ENCODE measurements at regions not wholly inside any gene's neighbourhood (a gene's known extent, or its start where the extent isn't known, plus 50 kb on each side); places are given as distances from the start of the nearest gene placed in this dataset.

GRCh38 chr5:67673180-67673579 is 476.6 kb upstream of the CD180 start:
- Histone ChIP-seq H2AFZ (ENCODE audit: low read depth, low read length, severe bottlenecking) (no peak overlapping the region), H3F3A (ENCODE audit: insufficient read depth) (no peaks in the 10 kb centered on the region), H3K27me3 (ENCODE audit: low read length) (no peaks in the 10 kb centered on the region), H4K20me1 (ENCODE audit: low read depth, low read length) (no peaks in the 10 kb centered on the region), H3K4me2 (ENCODE audit: low read depth, low read length, poor library complexity, severe bottlenecking) (no peak overlapping the region), H3K27ac (ENCODE audit: low read depth, low read length) (no peak overlapping the region), H3K4me3 (ENCODE audit: insufficient read depth, low read length, poor library complexity, severe bottlenecking) (no peak overlapping the region), H3K9ac (ENCODE audit: low read length) (no peak overlapping the region), H3K9me3 (ENCODE audit: insufficient read depth, low read length) (no peaks in the 10 kb centered on the region), H3K9me2 (replicated peaks; ENCODE audit: insufficient read depth, low read length) (no peaks in the 10 kb centered on the region), H3K36me3 (ENCODE audit: low read length) (no peaks in the 10 kb centered on the region), H3K79me2 (ENCODE audit: insufficient read depth, low read length) (no peaks in the 10 kb centered on the region)
- TF ChIP-seq CTCF (IDR thresholded peaks at IDR 0.05; ENCODE audit: insufficient read depth, low read length, poor library complexity, severe bottlenecking) (no peak), EZH2phosphoT487 (conservative IDR thresholded peaks at IDR 0.05; ENCODE audit: low read length) (no peak)

GRCh38 chr5:67672636-67673035 is 476.0 kb upstream of the CD180 start:
- TF ChIP-seq EZH2phosphoT487 (conservative IDR thresholded peaks at IDR 0.05; ENCODE audit: low read length) (no peak), CTCF (IDR thresholded peaks at IDR 0.05; ENCODE audit: insufficient read depth, low read length, poor library complexity, severe bottlenecking) (no peak)
- no peak overlapping the region for H3K9ac ChIP-seq (ENCODE audit: low read length)
- no peaks in the 10 kb centered on the region for H3K9me3 ChIP-seq (ENCODE audit: insufficient read depth, low read length)
- H3K79me2 ChIP-seq (ENCODE audit: insufficient read depth, low read length) = no peaks in the 10 kb centered on the region
- no peaks in the 10 kb centered on the region for H3F3A ChIP-seq (ENCODE audit: insufficient read depth)
- no peak overlapping the region for H2AFZ ChIP-seq (ENCODE audit: low read depth, low read length, severe bottlenecking)
- H4K20me1 ChIP-seq (ENCODE audit: low read depth, low read length) = no peaks in the 10 kb centered on the region
- H3K36me3 ChIP-seq (ENCODE audit: low read length) = no peaks in the 10 kb centered on the region
- H3K4me2 ChIP-seq (ENCODE audit: low read depth, low read length, poor library complexity, severe bottlenecking) = no peak overlapping the region
- no peaks in the 10 kb centered on the region for H3K9me2 ChIP-seq (replicated peaks; ENCODE audit: insufficient read depth, low read length)
- no peak overlapping the region for H3K27ac ChIP-seq (ENCODE audit: low read depth, low read length)
- H3K4me3 ChIP-seq (ENCODE audit: insufficient read depth, low read length, poor library complexity, severe bottlenecking) = no peak overlapping the region
- H3K27me3 ChIP-seq (ENCODE audit: low read length) = no peaks in the 10 kb centered on the region

DNA sequence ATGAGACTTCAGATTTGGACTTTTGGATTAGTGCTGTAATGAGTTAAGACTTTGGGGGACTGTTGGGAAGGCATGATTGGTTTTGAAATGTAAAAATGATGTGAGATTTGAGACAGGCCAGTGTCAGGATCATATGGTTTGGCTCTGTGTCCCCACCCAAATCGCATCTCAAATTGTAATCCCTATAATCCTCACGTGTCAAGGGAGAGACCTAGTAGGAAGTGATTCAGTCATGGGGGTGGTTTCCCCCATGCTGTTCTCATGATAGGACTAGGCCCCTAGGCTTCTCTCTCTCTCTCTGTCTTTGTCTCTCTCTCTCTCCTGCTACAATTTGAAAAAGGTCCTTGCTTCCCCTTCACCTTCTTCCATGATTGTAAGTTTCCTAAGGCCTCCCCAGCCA is 473.3 kb upstream of the CD180 start:
- Histone ChIP-seq H3K9ac (ENCODE audit: low read length) (no peak overlapping the region), H3K27ac (ENCODE audit: low read depth, low read length) (no peak overlapping the region), H2AFZ (ENCODE audit: low read depth, low read length, severe bottlenecking) (no peak overlapping the region), H3K79me2 (ENCODE audit: insufficient read depth, low read length) (no peaks in the 10 kb centered on the region), H3K36me3 (ENCODE audit: low read length) (no peaks in the 10 kb centered on the region), H3K9me3 (ENCODE audit: insufficient read depth, low read length) (no peaks in the 10 kb centered on the region), H3K4me3 (ENCODE audit: insufficient read depth, low read length, poor library complexity, severe bottlenecking) (no peak overlapping the region), H3K9me2 (replicated peaks; ENCODE audit: insufficient read depth, low read length) (no peaks in the 10 kb centered on the region), H3F3A (ENCODE audit: insufficient read depth) (no peaks in the 10 kb centered on the region), H3K4me2 (ENCODE audit: low read depth, low read length, poor library complexity, severe bottlenecking) (no peak overlapping the region), H4K20me1 (ENCODE audit: low read depth, low read length) (no peaks in the 10 kb centered on the region), H3K27me3 (ENCODE audit: low read length) (no peaks in the 10 kb centered on the region)
- no peak for TF ChIP-seq EZH2phosphoT487 (conservative IDR thresholded peaks at IDR 0.05; ENCODE audit: low read length)
- TF ChIP-seq CTCF (IDR thresholded peaks at IDR 0.05; ENCODE audit: insufficient read depth, low read length, poor library complexity, severe bottlenecking) = no peak

DNA sequence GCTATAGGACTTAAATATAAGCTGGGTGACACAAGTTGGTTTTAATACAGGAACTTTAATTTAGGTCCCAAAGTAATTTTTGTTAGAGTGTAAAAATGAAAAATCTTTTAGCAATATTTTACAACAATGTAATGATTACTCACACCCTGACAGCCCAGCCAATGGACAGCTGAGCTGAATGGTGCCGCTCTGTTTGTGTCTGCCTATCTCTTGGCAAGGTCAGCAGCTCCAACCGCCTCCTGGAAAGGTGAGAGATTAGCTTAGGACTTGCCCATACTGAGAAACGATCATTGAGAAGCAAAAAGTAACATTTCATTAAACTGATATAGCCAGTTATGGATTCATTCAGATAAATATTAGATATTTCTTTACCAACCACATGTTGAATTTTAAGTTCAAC is 463.6 kb upstream of the CD180 start:
- Histone ChIP-seq H3K27ac (ENCODE audit: low read depth, low read length) (no peak overlapping the region), H3K36me3 (ENCODE audit: low read length) (no peaks in the 10 kb centered on the region), H3F3A (ENCODE audit: insufficient read depth) (no peaks in the 10 kb centered on the region), H3K79me2 (ENCODE audit: insufficient read depth, low read length) (no peaks in the 10 kb centered on the region), H3K4me2 (ENCODE audit: low read depth, low read length, poor library complexity, severe bottlenecking) (no peak overlapping the region), H2AFZ (ENCODE audit: low read depth, low read length, severe bottlenecking) (no peak overlapping the region), H3K9me2 (replicated peaks; ENCODE audit: insufficient read depth, low read length) (no peaks in the 10 kb centered on the region), H3K9ac (ENCODE audit: low read length) (no peak overlapping the region), H3K4me3 (ENCODE audit: insufficient read depth, low read length, poor library complexity, severe bottlenecking) (no peak overlapping the region), H3K9me3 (ENCODE audit: insufficient read depth, low read length) (no peaks in the 10 kb centered on the region), H4K20me1 (ENCODE audit: low read depth, low read length) (no peaks in the 10 kb centered on the region), H3K27me3 (ENCODE audit: low read length) (no peaks in the 10 kb centered on the region)
- TF ChIP-seq EZH2phosphoT487 (conservative IDR thresholded peaks at IDR 0.05; ENCODE audit: low read length) (no peak), CTCF (IDR thresholded peaks at IDR 0.05; ENCODE audit: insufficient read depth, low read length, poor library complexity, severe bottlenecking) (no peak)
